GM12878 (cell line): ENCODE measurements at regions not wholly inside any gene's neighbourhood (a gene's known extent, or its start where the extent isn't known, plus 50 kb on each side); places are given as distances from the start of the nearest gene placed in this dataset.

Source experiments
- ATF3 ChIP-seq: IDR thresholded peaks from 2 replicates; pipeline ENCODE4 v1.6.1; 2011; ENCODE audit warnings: low read depth, mild to moderate bottlenecking, low read length, moderate library complexity, borderline replicate concordance; ENCODE audit errors: extremely low read depth
- CEBPB ChIP-seq, 2 experiments: fragments of 150-350 bp in 1 of 2; IDR thresholded peaks; 2 replicates each; pipeline ENCODE4 v1.6.1; 2012 to 2014; ENCODE audit warnings: low read depth in 2 of 2, low read length in 2 of 2, borderline replicate concordance in 1 of 2, inconsistent platforms in 1 of 2
- CTCF ChIP-seq, 3 experiments: IDR thresholded peaks in 2 of 3; conservative IDR thresholded peaks in 1 of 3; 2 replicates each; pipeline ENCODE4 v1.5.1; 2011; ENCODE audit warnings: low read depth in 3 of 3, low read length in 3 of 3, mild to moderate bottlenecking in 3 of 3, control low read depth in 2 of 3, moderate library complexity in 2 of 3, inconsistent platforms in 1 of 3, mixed read lengths in 1 of 3; ENCODE audit not compliant: control insufficient read depth in 2 of 3, insufficient read depth in 1 of 3; ENCODE audit errors: extremely low read depth in 1 of 3
- CUX1 ChIP-seq: IDR thresholded peaks from 2 replicates; pipeline ENCODE4 v1.6.1; 2012; ENCODE audit warnings: improper control_type of control experiment, low read depth, low read length; ENCODE audit not compliant: insufficient replicate concordance
- E2F4 ChIP-seq: IDR thresholded peaks from 2 replicates; pipeline ENCODE4 v1.6.1; 2012; ENCODE audit warnings: low read depth, low read length, improper control_type of control experiment
- EP300 ChIP-seq, 2 experiments: fragments of 150-350 bp in 1 of 2; IDR thresholded peaks; 2 replicates each; pipeline ENCODE4 v1.6.1; 2011 to 2012; ENCODE audit warnings: low read depth in 2 of 2, low read length in 2 of 2, borderline replicate concordance in 1 of 2, improper control_type of control experiment in 1 of 2, inconsistent platforms in 1 of 2; ENCODE audit not compliant: control insufficient read depth in 1 of 2
- POLR2A ChIP-seq: IDR thresholded peaks from 2 replicates; pipeline ENCODE4 v1.6.1; 2011; ENCODE audit warnings: low read depth, mild to moderate bottlenecking, low read length
- RCOR1 ChIP-seq: conservative IDR thresholded peaks from 2 replicates; pipeline ENCODE4 v1.6.1; 2012; ENCODE audit warnings: low read depth, low read length, improper control_type of control experiment
- RFX5 ChIP-seq: IDR thresholded peaks from 2 replicates; pipeline ENCODE4 v1.6.1; 2011; ENCODE audit warnings: low read depth, low read length, improper control_type of control experiment
- SMC3 ChIP-seq: IDR thresholded peaks from 2 replicates; pipeline ENCODE4 v1.6.1; 2011; ENCODE audit warnings: low read length, improper control_type of control experiment, borderline replicate concordance
- SREBF2 ChIP-seq: IDR thresholded peaks from 2 replicates; pipeline ENCODE4 v1.6.1; 2012; ENCODE audit warnings: mild to moderate bottlenecking, low read length
- USF1 ChIP-seq: IDR thresholded peaks from 2 replicates; pipeline ENCODE4 v1.6.1; 2011; ENCODE audit warnings: borderline replicate concordance, low read depth, mild to moderate bottlenecking, moderate library complexity, mixed read lengths, low read length; ENCODE audit not compliant: insufficient read depth; ENCODE audit errors: extremely low read length

GRCh38 chr11:130710497-130711012 is 205.7 kb downstream of the SNX19 start:
- TF ChIP-seq RCOR1 (no peak), CUX1 (no peak), CTCF (IDR thresholded peaks at IDR 0.05 in 2 of 3, conservative IDR thresholded peaks at IDR 0.05 in 1 of 3; ENCODE audit: control insufficient read depth in 2 of 3, extremely low read depth in 1 of 3, insufficient read depth in 1 of 3, low read depth in 3 of 3, low read length in 3 of 3) (no peak), SMC3 (no peak), USF1 (no peak), RFX5 (no peak), POLR2A (no peak), EP300 (IDR thresholded peaks at IDR 0.05; ENCODE audit: borderline replicate concordance in 1 of 2, control insufficient read depth in 1 of 2, low read depth in 2 of 2, low read length in 2 of 2) (no peak), CEBPB (IDR thresholded peaks at IDR 0.05; ENCODE audit: borderline replicate concordance in 1 of 2, low read depth in 2 of 2, low read length in 2 of 2) (no peak), ATF3 (no peak), SREBF2 (no peak), E2F4 (no peak)
